GM23338 (cell line): ENCODE measurements at regions not wholly inside any gene's neighbourhood (a gene's known extent, or its start where the extent isn't known, plus 50 kb on each side); places are given as distances from the start of the nearest gene placed in this dataset.

ENCODE experiments used
- EZH2phosphoT487 ChIP-seq: fragments of 200-600 bp; sonication (generic); IDR thresholded peaks from one replicate; pipeline ENCODE4 v1.8.1; 2018; ENCODE audit warnings: antibody characterized with exemption; ENCODE audit not compliant: unreplicated experiment
- TF ChIP-seq, protein P1 (sequence below), 2 experiments: fragments of 200-600 bp in 1 of 2; sonication (generic) in 1 of 2; conservative IDR thresholded peaks; 2 replicates each; pipeline versions ENCODE4 v1.5.1 to v1.6.1; 2016 to 2017; ENCODE audit warnings: antibody characterized with exemption in 2 of 2, low read depth in 2 of 2, mild to moderate bottlenecking in 2 of 2, moderate library complexity in 1 of 2

DNA sequence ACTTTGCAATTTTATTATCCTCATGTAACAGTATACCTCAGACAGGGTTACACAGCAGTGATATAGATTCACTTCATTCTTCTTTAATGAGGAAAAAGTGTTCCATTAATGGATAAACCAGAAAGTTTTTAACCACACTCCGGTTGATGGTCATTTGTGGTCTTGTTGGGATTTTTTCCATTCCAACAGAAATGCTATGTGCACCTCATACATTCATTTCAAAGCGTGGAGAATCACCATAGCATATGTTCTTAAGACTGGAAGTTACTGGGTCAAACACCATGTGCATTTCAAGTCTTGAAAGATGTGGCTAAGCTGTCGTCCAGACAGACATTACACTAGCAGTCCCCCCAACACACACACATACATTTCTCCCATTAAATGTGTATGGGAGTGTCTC, 245.8 kb upstream of the CDH5 start:
- TF ChIP-seq, protein P1, sequence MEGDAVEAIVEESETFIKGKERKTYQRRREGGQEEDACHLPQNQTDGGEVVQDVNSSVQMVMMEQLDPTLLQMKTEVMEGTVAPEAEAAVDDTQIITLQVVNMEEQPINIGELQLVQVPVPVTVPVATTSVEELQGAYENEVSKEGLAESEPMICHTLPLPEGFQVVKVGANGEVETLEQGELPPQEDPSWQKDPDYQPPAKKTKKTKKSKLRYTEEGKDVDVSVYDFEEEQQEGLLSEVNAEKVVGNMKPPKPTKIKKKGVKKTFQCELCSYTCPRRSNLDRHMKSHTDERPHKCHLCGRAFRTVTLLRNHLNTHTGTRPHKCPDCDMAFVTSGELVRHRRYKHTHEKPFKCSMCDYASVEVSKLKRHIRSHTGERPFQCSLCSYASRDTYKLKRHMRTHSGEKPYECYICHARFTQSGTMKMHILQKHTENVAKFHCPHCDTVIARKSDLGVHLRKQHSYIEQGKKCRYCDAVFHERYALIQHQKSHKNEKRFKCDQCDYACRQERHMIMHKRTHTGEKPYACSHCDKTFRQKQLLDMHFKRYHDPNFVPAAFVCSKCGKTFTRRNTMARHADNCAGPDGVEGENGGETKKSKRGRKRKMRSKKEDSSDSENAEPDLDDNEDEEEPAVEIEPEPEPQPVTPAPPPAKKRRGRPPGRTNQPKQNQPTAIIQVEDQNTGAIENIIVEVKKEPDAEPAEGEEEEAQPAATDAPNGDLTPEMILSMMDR (conservative IDR thresholded peaks at IDR 0.05; ENCODE audit: low read depth in 2 of 2), result no peak
- no peak for TF ChIP-seq EZH2phosphoT487
